ENCODE measurements at regions not wholly inside any gene's neighbourhood (a gene's known extent, or its start where the extent isn't known, plus 50 kb on each side); places are given as distances from the start of the nearest gene placed in this dataset.

DNA sequence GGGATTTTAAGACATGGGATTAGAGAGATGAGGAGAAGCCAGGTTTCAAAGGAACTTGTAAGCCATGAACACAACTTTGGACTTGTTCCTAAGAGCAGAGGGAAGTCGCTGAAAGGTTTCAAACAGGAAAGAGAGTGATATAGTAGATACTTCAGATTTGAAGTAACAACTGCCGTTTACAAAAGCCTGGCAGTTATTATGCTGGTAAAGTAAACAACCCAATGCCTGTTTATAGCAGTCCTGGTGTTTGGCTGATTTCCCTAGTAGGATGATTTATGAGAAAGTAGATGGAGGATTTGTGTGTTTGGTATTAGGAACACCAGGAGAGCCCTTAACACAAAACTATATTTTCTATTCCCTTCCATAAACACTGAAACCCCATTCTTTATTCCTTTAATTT lies 285.7 kb downstream of the RMST start:
- H3K4me3 ChIP-seq (ENCODE audit: low read depth, low read length) = no peak overlapping the region
- TF ChIP-seq, protein P1, sequence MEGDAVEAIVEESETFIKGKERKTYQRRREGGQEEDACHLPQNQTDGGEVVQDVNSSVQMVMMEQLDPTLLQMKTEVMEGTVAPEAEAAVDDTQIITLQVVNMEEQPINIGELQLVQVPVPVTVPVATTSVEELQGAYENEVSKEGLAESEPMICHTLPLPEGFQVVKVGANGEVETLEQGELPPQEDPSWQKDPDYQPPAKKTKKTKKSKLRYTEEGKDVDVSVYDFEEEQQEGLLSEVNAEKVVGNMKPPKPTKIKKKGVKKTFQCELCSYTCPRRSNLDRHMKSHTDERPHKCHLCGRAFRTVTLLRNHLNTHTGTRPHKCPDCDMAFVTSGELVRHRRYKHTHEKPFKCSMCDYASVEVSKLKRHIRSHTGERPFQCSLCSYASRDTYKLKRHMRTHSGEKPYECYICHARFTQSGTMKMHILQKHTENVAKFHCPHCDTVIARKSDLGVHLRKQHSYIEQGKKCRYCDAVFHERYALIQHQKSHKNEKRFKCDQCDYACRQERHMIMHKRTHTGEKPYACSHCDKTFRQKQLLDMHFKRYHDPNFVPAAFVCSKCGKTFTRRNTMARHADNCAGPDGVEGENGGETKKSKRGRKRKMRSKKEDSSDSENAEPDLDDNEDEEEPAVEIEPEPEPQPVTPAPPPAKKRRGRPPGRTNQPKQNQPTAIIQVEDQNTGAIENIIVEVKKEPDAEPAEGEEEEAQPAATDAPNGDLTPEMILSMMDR (conservative IDR thresholded peaks at IDR 0.05; ENCODE audit: low read depth, low read length) = no peak
- DNase-seq (ENCODE audit: low read depth) = no peak

DNA sequence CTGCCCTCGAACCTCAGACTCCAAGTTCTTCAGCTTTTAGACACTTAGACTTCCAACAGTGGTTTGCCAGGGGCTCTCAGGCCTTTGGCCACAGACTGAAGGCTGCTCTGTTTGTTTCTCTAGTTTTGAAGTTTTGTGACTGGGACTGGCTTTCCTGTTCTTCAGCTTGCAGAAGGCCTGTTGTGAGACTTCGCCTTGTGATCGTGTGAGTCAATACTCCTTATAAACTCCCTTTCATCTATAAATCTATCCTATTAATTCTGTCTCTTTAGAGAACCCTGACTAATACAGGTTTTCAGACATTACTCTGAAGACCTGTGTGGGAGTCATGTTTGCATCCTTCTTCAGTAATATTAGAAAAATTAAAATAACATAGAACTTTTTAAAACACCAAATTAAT lies 289.1 kb downstream of the RMST start:
- DNase-seq (ENCODE audit: low read depth) = no peak
- TF ChIP-seq, protein P1 (conservative IDR thresholded peaks at IDR 0.05; ENCODE audit: low read depth, low read length) = no peak
- H3K4me3 ChIP-seq (ENCODE audit: low read depth, low read length) = no peak overlapping the region

DNA sequence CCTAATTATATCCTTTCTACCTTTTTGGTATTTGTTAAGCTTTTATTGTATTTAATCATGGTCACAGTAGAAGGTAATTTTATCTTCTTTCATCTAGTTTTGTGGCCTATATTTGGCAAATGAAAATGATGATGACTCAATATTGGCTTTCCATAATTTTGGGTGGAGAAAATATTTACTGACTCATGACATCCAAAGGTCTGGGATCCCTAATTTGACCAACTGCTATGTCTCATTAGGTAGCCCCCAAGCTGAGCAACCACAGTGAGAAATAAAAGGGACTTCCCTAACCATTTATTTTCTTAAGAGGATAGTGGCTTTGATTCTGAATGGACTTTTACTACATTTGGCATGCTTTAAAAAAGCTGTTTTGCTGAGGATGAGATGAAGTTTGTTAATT lies 289.5 kb downstream of the RMST start:
- TF ChIP-seq, protein P1 (conservative IDR thresholded peaks at IDR 0.05; ENCODE audit: low read depth, low read length) = no peak
- no peak overlapping the region for H3K4me3 ChIP-seq (ENCODE audit: low read depth, low read length)
- DNase-seq (ENCODE audit: low read depth) = no peak

DNA sequence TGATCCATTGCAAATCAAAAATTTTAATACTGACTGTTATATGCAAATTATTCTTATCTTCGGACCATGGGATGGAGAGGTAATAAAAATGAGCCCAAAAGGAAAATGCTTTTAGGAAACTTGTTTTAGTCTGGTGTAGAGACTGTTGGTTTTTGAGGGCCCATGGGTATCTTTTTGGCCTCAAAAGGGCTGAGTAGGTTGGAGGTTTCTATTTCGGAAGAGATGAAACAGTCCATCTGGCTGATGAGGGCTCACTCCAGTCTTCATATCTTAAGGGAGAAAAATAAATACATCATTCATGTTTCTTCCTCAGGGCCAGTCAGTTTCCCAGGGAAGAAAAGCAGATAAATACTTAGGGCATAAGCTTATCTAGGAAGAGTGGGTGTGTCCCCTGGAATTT lies 290.7 kb downstream of the RMST start:
- no peak overlapping the region for H3K4me3 ChIP-seq (ENCODE audit: low read depth, low read length)
- no peak for DNase-seq (ENCODE audit: low read depth)
- TF ChIP-seq, protein P1 (conservative IDR thresholded peaks at IDR 0.05; ENCODE audit: low read depth, low read length) = no peak

DNA sequence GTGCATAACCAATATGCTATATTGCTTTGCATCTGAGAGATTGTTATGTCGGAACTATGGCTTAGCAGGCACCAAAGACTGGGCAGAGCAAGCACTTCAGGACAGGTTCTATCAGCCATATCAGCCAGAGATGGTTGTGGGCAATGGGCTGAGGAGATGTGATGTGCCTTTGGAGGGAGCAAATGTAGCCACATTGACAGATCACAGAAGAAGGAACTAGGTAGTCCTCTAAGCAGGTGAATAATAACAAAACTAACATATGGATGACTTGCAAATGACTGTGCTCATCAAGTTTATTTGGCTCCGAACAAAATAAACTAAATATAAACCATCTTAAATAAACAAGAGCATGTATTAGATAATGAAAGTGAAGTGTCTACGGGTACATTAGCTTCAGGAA lies 291.7 kb downstream of the RMST start:
- TF ChIP-seq, protein P1 (conservative IDR thresholded peaks at IDR 0.05; ENCODE audit: low read depth, low read length) = no peak
- no peak overlapping the region for H3K4me3 ChIP-seq (ENCODE audit: low read depth, low read length)
- no peak for DNase-seq (ENCODE audit: low read depth)

- no peak for DNase-seq (ENCODE audit: low read depth)
- TF ChIP-seq, protein P1 (conservative IDR thresholded peaks at IDR 0.05; ENCODE audit: low read depth, low read length) = no peak
- H3K4me3 ChIP-seq (ENCODE audit: low read depth, low read length) = no peak overlapping the region
Observed at GRCh38 chr12:97756066-97756666, 293.6 kb downstream of the RMST start.

- TF ChIP-seq, protein P1 (conservative IDR thresholded peaks at IDR 0.05; ENCODE audit: low read depth, low read length) = no peak
- H3K4me3 ChIP-seq (ENCODE audit: low read depth, low read length) = no peak overlapping the region
- no peak for DNase-seq (ENCODE audit: low read depth)
Observed at GRCh38 chr12:97756741-97757140, 294.1 kb downstream of the RMST start.
